HEK293 (cell line): ENCODE measurements at regions not wholly inside any gene's neighbourhood (a gene's known extent, or its start where the extent isn't known, plus 50 kb on each side); places are given as distances from the start of the nearest gene placed in this dataset.

ENCODE experiments used
- CTCF ChIA-PET: fragments of 350-600 bp; formaldehyde crosslinking; extraction: SDS; loops from one replicate; lab custom pipeline; 2021; ENCODE audit warnings: antibody characterized with exemption; lab: Yijun Ruan, JAX
- POLR2A ChIA-PET: fragments of 300-600 bp; formaldehyde crosslinking; extraction: SDS; loops from one replicate; lab custom pipeline; 2020; ENCODE audit warnings: antibody characterized with exemption, inconsistent platforms; lab: Yijun Ruan, JAX
- H3K27ac ChIP-seq: fragments of 200-500 bp; sonication (Bioruptor generic); 2 replicates; pipeline ENCODE4 v1.5.1; 2014; ENCODE audit warnings: low read depth, low read length, control low read depth, inconsistent platforms; ENCODE audit errors: extremely low read depth
- H3K36me3 ChIP-seq, 2 experiments: fragments of 200-500 bp in 1 of 2; sonication (Bioruptor generic) in 1 of 2; 1 replicate in 1 of 2; 2 replicates in 1 of 2; pipeline ENCODE4 v1.5.1; 2014 to 2017; ENCODE audit warnings: inconsistent platforms in 2 of 2, low read length in 2 of 2; ENCODE audit not compliant: control insufficient read depth in 2 of 2, insufficient read depth in 1 of 2
- H3K4me1 ChIP-seq: fragments of 200-500 bp; sonication (Bioruptor generic); 2 replicates; pipeline ENCODE4 v1.5.1; 2014; ENCODE audit warnings: mild to moderate bottlenecking, low read length, inconsistent platforms; ENCODE audit not compliant: control insufficient read depth, insufficient read depth
- H3K4me3 ChIP-seq: 2 replicates; pipeline ENCODE4 v1.5.1; 2011; ENCODE audit warnings: low read depth, mild to moderate bottlenecking, control low read depth, low read length, moderate library complexity
- H3K9me3 ChIP-seq: fragments of 200-500 bp; sonication (Bioruptor generic); 2 replicates; pipeline ENCODE4 v1.5.1; 2014; ENCODE audit warnings: low read depth, low read length, inconsistent platforms; ENCODE audit not compliant: control insufficient read depth, insufficient read depth
- HOXA7 ChIP-seq: sonication (generic); formaldehyde crosslinking; IDR thresholded peaks from 2 replicates; pipeline ENCODE4 v1.8.1; 2022; ENCODE audit warnings: missing genetic modification reagents, borderline replicate concordance
- KLF17 ChIP-seq: fragments of 450-650 bp; formaldehyde crosslinking; IDR thresholded peaks from 2 replicates; pipeline ENCODE4 v1.5.1; 2016; ENCODE audit warnings: missing biosample characterization, missing genetic modification characterization
- OVOL3 ChIP-seq: fragments of 450-650 bp; formaldehyde crosslinking; IDR thresholded peaks from 2 replicates; pipeline ENCODE4 v1.5.1; 2016; ENCODE audit warnings: missing biosample characterization, missing genetic modification characterization
- TSHZ1 ChIP-seq: fragments of 450-650 bp; formaldehyde crosslinking; IDR thresholded peaks from 2 replicates; pipeline ENCODE4 v1.5.1; 2016; ENCODE audit warnings: missing biosample characterization, missing genetic modification characterization, borderline replicate concordance
- ZBTB20 ChIP-seq: fragments of 450-650 bp; formaldehyde crosslinking; IDR thresholded peaks from 2 replicates; pipeline ENCODE4 v1.5.1; 2016; ENCODE audit warnings: missing biosample characterization, missing genetic modification characterization
- ZNF155 ChIP-seq: fragments of 450-650 bp; formaldehyde crosslinking; IDR thresholded peaks from 2 replicates; pipeline ENCODE4 v1.5.1; 2016; ENCODE audit warnings: missing biosample characterization, missing genetic modification characterization
- ZNF37A ChIP-seq: fragments of 450-650 bp; IDR thresholded peaks from 2 replicates; pipeline ENCODE4 v1.5.1; 2018; ENCODE audit warnings: missing biosample characterization, missing genetic modification characterization
- ZNF530 ChIP-seq: fragments of 450-650 bp; formaldehyde crosslinking; IDR thresholded peaks from 2 replicates; pipeline ENCODE4 v1.5.1; 2016; ENCODE audit warnings: low read depth, missing biosample characterization, missing genetic modification characterization
- ZNF561 ChIP-seq: fragments of 450-650 bp; IDR thresholded peaks from 2 replicates; pipeline ENCODE4 v1.5.1; 2018; ENCODE audit warnings: missing biosample characterization, missing genetic modification characterization, borderline replicate concordance
- TF ChIP-seq, protein P1 (sequence below): fragments of 450-650 bp; formaldehyde crosslinking; IDR thresholded peaks from 2 replicates; pipeline ENCODE4 v1.5.1; 2017; ENCODE audit warnings: missing biosample characterization, missing genetic modification characterization
- TF ChIP-seq, protein P2 (sequence below): fragments of 450-650 bp; formaldehyde crosslinking; conservative IDR thresholded peaks from 2 replicates; pipeline ENCODE4 v1.5.1; 2016; ENCODE audit warnings: low read depth, missing biosample characterization, missing genetic modification characterization

DNA sequence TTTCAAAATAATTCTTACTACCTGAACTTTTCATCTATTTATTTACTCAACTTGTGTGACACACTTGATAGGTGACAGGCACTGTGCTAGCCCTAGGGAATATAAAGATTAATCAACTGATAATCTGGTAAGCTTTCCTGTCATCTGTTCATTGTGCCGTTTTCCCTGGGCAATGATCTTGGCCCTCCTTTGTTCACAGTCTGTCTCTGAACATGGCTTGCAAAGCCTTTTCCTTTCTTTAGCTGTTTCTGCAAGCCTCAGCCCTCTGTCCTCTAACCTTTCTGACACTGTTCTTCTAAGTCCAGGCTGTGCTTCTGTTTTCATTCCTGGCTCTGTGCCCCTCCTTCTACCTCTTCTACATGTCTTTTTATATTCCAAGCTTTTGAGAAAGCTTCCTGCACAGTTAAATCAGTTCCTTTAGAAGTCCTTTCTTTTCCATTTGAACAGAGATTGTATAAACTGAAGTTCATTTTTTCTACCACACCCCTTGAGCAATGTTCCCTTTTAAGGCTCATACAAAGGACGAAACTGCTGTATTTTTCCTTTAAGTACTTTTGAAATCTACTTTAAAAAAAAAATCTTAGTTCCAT, 803.0 kb upstream of the ZNF608 start:
- CTCF ChIA-PET, result interaction anchor here (1.0 kb wide), 1 partner anchor 123 kb away, joined by 3 read pairs; no protein-coding TSS in a partner anchor

More for the DNA sequence above, 803.0 kb upstream of the ZNF608 start:
- H3K9me3 ChIP-seq, result no peaks in the 10 kb centered on the region
- no peak overlapping the region for H3K4me3 ChIP-seq
- peak overlapping the region; percentile 57; the same call in 1 of the 2 replicates for H3K27ac ChIP-seq
- POLR2A ChIA-PET, result interaction anchor here (0.6 to 0.7 kb wide), 2 partner anchors 168 to 271 kb away, joined by 3 to 5 read pairs; no protein-coding TSS in a partner anchor
- TF ChIP-seq HOXA7 (CRISPR knock-in tag) (no peak), ZNF37A (no peak), ZNF561 (no peak), OVOL3 (tag by site-specific recombination) (no peak), ZNF530 (no peak), KLF17 (tag by site-specific recombination) (no peak), ZNF155 (tag by site-specific recombination) (no peak), ZBTB20 (tag by site-specific recombination) (no peak), TSHZ1 (tag by site-specific recombination) (no peak)
- TF ChIP-seq, protein P1, sequence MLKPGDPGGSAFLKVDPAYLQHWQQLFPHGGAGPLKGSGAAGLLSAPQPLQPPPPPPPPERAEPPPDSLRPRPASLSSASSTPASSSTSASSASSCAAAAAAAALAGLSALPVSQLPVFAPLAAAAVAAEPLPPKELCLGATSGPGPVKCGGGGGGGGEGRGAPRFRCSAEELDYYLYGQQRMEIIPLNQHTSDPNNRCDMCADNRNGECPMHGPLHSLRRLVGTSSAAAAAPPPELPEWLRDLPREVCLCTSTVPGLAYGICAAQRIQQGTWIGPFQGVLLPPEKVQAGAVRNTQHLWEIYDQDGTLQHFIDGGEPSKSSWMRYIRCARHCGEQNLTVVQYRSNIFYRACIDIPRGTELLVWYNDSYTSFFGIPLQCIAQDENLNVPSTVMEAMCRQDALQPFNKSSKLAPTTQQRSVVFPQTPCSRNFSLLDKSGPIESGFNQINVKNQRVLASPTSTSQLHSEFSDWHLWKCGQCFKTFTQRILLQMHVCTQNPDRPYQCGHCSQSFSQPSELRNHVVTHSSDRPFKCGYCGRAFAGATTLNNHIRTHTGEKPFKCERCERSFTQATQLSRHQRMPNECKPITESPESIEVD (tag by site-specific recombination), result no peak
- TF ChIP-seq, protein P2, sequence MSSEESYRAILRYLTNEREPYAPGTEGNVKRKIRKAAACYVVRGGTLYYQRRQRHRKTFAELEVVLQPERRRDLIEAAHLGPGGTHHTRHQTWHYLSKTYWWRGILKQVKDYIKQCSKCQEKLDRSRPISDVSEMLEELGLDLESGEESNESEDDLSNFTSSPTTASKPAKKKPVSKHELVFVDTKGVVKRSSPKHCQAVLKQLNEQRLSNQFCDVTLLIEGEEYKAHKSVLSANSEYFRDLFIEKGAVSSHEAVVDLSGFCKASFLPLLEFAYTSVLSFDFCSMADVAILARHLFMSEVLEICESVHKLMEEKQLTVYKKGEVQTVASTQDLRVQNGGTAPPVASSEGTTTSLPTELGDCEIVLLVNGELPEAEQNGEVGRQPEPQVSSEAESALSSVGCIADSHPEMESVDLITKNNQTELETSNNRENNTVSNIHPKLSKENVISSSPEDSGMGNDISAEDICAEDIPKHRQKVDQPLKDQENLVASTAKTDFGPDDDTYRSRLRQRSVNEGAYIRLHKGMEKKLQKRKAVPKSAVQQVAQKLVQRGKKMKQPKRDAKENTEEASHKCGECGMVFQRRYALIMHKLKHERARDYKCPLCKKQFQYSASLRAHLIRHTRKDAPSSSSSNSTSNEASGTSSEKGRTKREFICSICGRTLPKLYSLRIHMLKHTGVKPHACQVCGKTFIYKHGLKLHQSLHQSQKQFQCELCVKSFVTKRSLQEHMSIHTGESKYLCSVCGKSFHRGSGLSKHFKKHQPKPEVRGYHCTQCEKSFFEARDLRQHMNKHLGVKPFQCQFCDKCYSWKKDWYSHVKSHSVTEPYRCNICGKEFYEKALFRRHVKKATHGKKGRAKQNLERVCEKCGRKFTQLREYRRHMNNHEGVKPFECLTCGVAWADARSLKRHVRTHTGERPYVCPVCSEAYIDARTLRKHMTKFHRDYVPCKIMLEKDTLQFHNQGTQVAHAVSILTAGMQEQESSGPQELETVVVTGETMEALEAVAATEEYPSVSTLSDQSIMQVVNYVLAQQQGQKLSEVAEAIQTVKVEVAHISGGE (tag by site-specific recombination), result no peak
- peaks cover 18% of the 10 kb centered on the region for H3K4me1 ChIP-seq
- no peaks in the 10 kb centered on the region for H3K36me3 ChIP-seq
